DMS114 treated with DMSO at 0.1 percent for 48 hours (cell line): ENCODE measurements at regions not wholly inside any gene's neighbourhood (a gene's known extent, or its start where the extent isn't known, plus 50 kb on each side); places are given as distances from the start of the nearest gene placed in this dataset.

Experiments used
- DNase-seq: peaks from one replicate; lab custom pipeline; 2025; ENCODE audit not compliant: unreplicated experiment; lab: John Stamatoyannopoulos, UW

DNA sequence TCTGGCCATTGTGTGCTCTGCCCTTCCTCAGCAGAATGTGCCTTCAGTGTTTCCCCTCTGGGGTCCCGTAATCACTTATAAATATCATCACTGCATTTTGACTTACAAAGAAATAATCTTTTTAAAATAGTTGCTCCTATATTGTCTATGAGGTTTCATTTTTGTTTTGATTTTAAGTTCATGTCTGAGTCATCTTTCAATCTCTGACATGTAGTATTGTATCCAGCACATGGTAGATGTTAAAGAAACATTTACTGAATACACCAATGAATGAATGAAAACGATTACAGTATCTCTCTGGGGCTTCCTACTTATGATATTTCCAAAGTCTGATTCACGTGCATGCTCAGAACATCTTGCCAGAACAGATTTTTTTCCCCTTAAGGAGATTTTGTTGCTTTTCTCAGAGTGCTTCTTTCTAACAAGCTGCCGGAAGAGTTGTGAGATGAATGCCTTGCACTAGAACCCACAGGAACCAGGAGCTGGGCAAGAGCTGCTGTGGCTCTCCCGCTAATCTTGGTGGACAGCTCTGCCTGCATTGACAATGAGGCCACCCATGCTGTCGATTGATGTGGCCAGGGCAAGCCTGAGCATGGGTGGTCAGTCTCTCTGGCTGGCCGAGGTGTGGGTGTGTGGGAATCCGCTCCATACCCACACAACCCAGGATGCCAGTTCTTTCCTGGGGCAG, 199.4 kb downstream of the CYRIA start:
- DNase-seq = no peak

- no peak for DNase-seq
Measured at GRCh38 chr2:16464641-16465040, 201.0 kb downstream of the CYRIA start.

DNA sequence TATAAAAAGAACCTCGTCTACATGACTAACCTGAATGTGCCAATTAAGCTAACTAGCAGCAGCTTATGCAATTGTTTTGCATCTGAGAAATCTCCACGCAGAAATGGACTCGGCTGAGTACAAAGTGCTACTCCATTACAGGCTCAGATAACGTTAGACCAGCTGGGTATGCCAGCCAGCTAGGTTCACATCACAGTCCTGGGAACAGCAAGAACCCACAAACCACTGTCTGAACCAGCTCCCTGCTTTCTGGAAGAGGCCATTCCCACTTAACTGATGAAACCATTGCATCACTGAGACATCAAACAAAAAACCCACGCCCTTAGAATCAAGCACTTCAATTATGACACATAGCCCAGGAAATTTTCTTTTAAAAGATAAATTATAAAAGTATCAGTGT, 202.7 kb downstream of the CYRIA start:
- no peak for DNase-seq

- no peak for DNase-seq
Measured at GRCh38 chr2:16461672-16462071, 204.0 kb downstream of the CYRIA start.

DNA sequence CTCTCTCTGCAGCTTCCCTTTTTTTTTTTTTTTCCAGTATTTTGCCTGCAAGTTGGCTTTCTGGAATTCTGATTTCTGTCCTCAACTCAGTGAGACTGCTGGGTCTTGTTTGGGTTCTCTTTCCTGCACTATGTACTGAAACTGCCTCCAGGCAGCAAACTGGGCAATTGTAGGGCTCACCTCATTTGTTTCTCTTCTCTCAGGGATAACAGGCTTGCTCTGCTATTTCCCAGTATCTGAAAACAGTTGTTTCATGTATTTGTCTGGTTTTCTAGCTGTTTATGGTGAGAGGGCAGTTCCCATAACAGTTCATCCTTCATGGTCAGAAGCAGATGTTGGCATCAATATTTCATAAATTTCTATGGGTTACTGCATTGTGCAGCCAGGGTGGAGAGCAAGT, 206.0 kb downstream of the CYRIA start:
- DNase-seq = no peak

DNA sequence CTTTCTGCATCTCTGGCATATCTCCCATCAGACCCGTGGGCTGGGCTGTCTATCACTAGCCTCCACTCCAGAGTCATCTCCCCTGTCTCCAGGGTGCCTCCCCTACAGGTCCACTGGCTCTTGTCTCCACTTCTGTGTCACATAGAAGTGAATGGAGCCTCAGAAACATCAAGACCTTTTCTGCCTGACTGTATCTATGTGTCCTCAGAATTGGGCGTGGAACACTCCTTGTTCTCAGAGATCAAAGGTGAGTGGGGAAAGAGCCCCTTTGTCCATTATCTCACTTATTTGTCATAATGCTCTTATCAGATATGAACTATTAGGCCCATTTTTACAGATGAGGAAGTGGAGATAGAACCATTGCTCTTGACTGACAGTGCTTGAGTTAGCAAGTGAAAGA, 211.0 kb downstream of the CYRIA start:
- DNase-seq = no peak

DNA sequence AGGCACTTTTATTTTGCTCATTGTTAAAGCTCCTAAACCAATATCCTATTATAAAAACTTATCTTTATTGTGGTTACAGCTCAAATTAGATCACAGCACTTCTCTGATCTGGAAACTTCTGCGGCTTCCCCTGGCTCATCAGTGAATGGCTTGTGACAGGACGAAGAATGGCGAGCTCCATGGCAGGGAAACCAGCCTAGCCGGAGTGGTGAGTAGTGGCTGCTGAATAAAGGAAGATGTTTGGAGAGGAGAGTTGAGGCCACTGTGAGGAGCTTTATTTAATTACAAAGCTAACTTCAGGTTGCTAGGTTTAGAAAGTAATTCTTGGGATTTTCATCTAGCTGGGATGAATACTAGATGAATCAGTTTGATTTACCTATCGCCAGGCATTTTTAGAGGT, 213.5 kb downstream of the CYRIA start:
- no peak for DNase-seq

DNA sequence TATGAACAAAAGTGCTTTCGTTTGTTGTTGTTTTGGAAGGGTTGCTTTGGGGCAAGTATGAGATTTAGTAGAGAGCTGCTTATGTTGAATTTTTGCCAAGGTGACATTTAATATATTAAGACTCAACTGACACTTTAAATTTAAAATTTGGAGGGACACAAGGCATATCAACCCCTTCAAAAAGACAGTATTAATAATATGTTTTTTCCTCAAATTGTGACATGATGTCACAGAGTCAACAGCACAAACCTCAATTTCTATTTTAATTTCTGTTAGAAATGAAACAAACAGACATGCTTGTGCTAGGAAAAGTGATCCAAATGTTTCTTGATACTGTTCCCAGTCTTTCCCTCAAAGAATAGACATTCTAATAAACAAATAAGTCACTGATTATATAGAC, 218.9 kb downstream of the CYRIA start:
- DNase-seq = no peak

DNA sequence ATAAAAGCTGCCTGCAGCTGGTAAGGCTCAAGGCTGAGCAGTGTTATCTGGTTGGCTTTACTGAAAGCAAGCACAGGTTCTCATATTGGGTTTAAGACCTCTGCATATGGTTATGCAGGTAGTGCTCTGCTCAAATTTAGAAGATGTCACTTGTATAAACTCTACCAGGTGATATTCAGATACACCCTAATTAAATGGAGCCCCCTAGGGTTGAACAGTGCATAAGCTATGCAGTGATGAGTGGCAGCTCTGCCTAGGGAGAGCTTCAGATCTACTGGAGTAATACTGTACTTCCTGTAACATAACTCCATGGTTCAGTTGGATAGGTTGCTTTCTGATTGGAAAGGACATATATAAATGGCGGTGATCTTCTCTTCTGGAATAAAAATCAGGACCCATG, 222.7 kb downstream of the CYRIA start:
- no peak for DNase-seq

DNA sequence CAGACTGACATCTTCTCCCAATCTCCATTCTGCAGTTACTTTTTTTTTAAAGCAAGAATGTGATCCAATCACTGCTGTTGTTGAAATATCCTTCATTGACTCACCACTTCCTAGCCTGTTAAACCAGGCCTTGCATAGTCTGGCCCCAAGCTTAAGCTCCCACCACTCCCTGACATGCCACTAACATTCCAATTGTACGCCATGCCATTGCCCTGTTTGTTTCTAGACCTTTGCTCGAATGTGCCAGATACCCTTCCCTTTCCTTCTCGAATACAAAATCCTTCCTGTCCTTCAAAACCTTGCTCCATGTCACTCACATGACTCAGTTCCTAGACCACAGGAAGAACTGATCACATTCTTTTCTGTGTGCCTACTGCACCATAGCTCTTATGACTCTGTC, 224.2 kb downstream of the CYRIA start:
- DNase-seq = no peak

DNA sequence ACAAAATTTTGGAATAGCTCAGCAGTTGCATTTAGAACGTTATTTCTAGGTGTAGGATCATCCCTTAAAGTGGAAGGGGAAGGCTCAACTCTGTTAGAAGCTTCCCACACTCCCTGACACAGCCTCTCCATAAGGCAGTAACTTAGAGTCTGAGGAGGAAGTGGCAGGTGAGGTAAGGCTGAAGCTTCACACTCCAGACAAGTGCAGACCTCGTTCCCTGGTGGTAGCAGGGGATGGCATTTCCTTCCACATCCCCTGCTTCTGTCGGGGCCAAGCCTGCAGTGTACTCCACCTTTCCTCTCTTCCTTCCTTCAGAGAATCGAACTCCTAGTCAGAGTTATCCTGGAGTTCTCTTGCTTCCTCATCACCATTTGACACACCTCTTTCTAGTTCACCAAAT, 224.7 kb downstream of the CYRIA start:
- DNase-seq = no peak

- no peak for DNase-seq
Measured at GRCh38 chr2:16438613-16439321, 226.9 kb downstream of the CYRIA start.

- no peak for DNase-seq
Measured at GRCh38 chr2:16437189-16437588, 228.4 kb downstream of the CYRIA start.

- no peak for DNase-seq
Measured at GRCh38 chr2:16434393-16434792, 231.2 kb downstream of the CYRIA start.

DNA sequence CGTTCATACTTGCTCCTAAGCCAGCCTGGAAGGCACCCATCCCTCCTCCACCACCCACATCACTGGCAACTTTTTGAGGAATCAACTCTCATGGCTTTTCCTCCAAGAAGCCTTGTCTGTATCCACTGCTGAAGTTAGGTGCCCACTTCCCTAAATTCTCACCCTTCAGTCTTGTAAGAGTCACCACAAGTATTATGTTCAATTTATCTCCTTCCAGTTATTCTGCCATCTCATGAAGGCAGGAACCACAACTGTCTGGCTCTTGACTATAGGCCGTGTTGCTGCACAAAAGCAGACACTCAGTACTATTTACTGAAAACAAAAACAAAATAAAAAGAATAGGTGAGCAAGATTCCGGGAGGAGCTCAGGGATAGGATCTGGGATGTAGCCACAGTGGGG, 234.8 kb downstream of the CYRIA start:
- no peak for DNase-seq

DNA sequence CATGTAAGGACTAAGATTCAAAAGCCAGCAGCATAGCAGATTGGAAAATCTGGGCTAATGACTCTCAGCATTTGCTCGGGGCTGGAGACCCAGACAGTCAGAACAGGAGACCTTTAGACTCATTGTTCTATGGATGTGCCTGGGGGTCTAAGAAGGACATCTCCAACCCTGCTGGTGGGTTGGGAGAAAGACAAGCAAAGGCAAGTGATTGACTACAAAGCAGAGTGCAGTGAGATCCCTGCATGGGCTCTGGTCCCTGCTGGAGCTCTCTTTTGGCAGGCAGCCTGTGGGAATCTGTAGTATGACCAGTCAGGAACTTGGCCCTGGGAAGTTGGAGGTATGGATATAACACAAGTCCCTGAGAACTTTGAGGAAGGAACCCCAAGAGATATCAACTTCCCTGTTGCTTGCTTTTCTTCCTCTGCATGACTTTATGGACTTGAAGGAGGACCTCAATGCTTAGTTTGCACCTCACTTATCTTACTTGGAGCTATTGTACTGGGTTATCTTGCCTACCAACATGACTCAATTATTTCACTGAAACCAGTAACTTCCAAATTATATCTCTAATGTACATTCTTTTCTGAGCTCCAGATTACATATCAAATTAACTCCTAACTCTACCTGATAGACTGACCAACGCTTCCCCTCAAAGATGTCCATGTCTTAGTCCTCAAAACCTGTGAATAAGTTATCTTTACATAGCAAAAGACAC, 236.0 kb downstream of the CYRIA start:
- DNase-seq = no peak

- no peak for DNase-seq
Measured at GRCh38 chr2:16429002-16429401, 236.6 kb downstream of the CYRIA start.

GRCh38 chr2:16425462-16426336, 239.9 kb downstream of the CYRIA start:
- DNase-seq = no peak

DNA sequence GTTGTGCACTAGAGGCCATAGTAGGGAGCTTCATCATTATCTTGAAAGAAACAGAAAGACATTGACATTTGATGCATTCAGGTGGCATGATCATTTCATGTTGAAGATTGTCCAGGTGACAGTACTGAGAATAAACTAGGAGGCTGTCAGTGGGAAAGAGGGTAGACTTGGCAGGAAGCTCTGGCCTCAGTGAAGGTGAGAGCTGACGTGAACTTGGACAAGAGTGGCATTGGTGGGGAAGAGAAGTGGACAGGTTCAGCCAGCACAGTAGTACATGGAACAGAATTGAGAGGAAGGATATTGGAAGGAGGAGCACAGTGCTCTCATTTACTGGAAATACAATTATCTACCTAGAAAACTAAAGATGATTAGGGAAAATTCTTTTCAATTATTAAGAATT, 245.2 kb downstream of the CYRIA start:
- no peak for DNase-seq

- no peak for DNase-seq
Measured at GRCh38 chr2:16417726-16418125, 247.9 kb downstream of the CYRIA start.

- DNase-seq = no peak
Measured at GRCh38 chr2:16416651-16417050, 249.0 kb downstream of the CYRIA start.
